Stimulated activated CD8-positive, alpha-beta memory T cell treated with anti-CD3 and anti-CD28 coated beads, Interleukin-4, amount 100 ng/mL, for 48 hours (primary cell): ENCODE measurements at regions not wholly inside any gene's neighbourhood (a gene's known extent, or its start where the extent isn't known, plus 50 kb on each side); places are given as distances from the start of the nearest gene placed in this dataset.
A peak's percentile ranks its signal among the peaks of the same experiment; 100 is the strongest.

Experiments
- DNase-seq: peaks from one replicate; pipeline ENCODE4 v3.0.0-alpha.2; 2020

DNA sequence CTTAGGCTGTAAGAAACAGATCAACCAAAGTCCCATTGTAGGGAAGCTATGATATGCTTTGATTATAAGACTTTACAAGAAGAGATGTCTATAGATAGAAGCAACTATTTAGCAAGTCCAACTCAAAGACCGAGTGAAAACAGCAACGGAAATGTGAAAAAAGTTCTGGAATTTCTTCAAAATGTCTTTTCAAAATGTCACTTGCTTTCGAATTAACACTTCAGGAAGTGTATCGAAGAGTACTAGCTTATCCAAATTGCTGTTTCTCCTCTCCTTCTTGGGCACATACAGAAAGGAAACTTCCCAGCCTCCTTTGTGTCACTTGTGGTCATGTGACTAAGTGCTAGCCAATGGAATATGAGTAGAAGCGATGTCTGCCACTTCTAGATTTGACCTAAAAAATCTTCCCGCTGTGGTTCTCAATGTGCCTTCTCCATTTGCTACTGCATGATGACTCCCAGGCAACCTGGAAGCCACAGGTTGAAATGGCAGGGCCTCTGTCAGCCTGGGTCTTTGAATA lies 89.9 kb downstream of the TSEN15 start:
- DNase-seq: no peak

DNA sequence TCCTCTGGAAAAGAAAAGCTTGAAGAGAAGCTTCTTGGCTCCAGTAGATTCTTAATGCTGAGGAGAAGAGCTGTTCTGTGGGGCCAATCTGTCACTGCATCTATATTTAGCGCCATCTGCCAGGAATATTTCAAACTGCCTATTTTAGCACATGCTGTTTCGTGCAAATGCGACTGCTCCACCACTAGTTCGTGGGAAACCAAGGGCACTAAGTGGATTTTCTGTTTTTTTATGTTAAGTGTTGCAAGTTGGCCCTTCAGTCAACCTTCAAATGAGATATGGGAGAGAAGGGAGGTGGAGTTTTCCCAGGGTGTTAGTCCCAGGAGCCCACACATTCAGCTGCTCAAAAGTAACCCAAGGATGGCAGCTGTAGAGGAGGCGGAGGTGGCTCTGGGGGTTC lies 91.9 kb downstream of the TSEN15 start:
- DNase-seq: no peak

DNA sequence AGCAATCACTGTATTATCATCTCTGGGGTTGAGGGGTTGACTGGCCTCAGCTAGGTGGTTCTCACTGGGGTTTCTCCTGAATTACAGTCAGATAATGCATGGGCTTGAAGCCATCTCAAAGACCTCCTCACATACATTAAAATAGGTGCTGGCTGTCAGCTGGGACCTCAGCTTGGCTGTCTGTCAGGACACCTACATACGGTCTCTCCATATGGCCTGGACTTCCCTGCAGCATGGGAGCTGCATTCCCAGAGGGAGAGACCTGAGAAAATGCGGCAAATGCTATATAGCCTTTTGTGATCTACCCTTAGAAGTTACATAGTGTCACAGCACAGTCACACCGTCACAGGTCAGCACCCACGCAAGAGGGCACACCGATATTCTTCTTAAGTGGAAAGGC lies 93.6 kb downstream of the TSEN15 start:
- DNase-seq: no peak

DNA sequence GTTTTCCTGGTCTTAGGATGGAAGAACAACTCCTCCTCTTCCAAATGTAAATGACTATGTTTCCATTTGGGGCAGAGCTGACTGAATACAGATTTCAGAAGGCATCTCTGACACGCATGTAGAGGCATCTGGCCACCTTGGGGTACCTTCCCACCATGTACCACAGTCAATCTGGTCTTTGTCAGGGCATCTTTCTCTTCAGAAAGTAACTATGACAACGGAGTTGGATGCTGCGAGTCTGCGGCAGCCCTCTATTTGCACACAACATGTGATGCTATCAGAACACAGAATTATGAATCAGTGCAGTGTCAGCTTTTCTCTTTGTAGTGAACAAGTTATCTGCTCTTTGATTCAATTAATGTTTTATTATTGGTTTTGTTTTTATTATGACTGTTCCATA lies 94.7 kb downstream of the TSEN15 start:
- no peak for DNase-seq

DNA sequence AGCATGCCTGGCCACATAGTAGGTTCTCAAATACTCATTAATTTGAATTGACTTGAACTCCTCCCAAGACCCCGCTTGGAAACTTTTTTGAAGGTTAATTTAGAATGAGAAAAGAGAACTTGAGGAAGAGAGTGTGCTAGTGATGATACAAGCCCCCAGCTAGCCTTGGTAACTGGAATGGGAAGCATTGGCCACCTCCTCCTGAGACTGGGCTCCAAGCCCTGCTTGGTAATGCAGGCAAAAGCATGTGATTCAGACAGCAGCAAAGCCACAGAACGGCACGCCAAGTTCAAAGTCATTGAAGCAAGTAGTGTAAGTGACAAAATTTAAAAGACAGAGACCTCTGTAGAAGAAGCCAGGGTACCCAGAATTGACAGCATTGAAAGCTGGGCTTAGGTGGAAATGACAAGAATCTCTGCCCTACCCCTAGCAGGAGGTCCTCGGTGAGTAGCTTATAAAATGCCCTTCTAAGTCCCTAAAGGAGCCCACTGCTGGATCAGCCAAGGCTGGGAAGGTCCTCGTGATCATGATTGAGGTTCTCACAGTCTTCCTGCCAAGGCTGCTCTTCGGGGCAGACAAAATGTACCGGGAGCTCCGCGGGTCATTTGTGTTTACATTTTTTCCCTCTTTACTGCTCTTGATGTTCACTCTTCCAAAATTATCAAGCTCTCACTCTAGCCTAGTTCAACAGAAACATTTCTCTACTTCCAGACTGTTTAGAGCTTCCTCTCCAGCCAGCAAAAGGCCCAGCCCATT lies 99.4 kb downstream of the TSEN15 start:
- DNase-seq: no peak

DNA sequence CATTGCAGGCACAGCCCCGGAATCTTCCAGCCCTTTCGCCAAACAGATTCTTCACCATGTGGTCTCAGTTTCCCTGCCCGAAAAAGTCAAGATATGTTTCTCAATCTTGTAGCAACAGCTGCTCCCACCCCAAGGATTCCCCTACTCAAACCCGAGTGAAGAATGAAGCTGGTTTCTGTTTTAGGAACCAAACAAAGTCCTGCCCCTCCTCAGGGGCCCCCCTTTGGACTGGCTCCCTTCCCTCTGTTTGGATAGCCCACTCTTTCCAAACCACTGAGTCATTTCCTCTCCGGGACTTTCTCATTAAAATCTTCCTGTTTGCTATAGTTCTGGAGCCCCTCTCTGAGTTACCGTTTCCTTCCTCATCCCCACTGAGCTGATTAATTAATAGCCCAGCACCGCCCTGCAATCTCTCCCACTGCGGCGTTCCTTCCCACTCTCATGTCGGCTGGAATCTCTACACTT lies 100.9 kb downstream of the TSEN15 start:
- no peak for DNase-seq

DNA sequence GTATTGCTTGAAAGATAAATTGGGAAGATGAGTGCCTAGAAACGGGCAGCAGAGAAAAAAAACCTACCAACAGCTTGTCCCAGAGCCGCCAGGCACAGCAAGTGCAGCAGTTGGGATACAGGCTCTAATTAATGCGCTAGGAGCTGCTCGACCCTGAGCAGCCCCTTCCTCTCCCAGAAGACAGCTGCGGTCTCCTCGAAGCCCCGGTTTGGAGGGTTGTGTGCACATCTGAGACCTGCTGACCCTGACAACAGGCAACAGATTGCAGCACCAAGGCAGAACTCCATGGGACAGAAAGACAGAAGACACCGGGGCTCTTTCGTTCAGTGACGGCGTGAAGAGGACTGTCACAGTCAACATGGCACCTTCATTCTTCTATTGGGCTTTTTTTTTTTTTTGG lies 101.4 kb downstream of the TSEN15 start:
- no peak for DNase-seq

DNA sequence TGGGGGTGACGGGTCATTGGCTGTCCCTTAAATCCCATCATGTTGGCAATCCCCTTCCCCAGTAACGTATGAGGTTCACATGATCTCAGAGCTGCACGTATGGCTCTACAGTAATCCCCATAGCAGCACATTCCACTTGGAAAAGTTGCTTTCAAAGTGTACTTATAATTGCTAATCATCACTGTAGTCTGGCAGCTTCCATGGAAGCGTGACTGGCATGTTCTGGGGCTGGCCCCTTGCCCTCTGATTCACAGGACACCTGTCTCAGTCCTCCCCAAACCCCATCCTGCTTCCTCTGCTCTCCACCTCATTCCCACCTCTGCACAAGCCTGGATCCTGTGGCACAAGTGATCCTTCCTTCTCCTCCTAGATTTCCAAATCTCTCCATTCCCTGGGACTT lies 102.2 kb downstream of the TSEN15 start:
- no peak for DNase-seq

DNA sequence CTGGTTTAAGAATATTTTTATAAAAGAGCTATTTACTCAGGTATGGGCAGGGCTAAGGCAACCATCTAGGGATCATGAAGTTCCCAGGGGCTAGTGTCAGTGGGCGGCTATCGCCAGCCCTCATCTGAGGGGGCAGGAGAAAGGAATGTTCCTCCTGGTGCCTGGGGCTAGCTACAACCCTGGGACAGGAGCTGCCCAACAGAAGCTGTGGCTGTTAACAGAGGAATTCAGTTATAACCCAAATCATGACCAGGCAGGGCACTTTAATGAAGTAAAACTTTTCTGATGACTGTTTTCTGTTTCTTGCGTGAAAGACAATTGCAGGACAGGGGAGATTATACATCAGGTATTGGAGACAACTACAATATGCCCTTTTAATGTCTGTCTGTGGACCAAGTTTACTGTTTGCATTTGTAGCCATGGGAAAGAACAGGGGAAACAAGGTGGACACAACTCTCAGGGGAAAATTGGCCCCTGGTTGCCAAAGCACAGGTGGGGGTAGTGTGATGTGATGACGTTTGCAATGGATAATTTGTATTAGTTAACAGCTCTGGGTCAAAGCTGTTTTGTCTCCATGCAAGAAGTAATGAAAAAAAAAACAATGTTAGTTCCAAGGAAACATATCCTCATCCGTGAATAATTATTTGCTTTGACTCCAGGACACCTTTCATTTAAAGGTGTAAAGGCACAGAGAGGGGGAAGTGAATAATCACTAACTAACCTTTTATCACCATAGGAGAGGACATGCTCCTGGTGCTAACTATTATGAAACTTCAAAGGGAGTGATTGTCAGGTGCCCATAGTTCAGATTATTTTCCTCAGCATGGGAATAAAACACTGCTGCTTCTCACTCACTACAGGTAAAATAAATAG lies 105.2 kb downstream of the TSEN15 start:
- DNase-seq: no peak

DNA sequence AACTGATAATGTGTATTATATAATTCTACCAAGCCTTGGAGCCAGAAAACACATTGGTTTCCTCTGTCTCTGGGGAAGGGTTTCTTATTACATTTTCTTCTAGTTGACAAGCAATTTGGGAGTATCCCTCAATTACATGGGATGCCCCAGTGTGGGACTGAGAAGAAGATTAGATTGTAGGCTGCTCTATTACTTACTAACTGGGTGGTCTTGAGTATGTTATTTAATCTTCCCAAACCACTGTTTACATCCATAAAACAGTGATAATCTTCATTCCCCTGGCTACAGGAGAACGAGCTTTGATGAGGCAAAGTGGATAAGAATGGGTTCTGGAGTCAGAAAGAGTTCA lies 105.8 kb downstream of the TSEN15 start:
- no peak for DNase-seq

DNA sequence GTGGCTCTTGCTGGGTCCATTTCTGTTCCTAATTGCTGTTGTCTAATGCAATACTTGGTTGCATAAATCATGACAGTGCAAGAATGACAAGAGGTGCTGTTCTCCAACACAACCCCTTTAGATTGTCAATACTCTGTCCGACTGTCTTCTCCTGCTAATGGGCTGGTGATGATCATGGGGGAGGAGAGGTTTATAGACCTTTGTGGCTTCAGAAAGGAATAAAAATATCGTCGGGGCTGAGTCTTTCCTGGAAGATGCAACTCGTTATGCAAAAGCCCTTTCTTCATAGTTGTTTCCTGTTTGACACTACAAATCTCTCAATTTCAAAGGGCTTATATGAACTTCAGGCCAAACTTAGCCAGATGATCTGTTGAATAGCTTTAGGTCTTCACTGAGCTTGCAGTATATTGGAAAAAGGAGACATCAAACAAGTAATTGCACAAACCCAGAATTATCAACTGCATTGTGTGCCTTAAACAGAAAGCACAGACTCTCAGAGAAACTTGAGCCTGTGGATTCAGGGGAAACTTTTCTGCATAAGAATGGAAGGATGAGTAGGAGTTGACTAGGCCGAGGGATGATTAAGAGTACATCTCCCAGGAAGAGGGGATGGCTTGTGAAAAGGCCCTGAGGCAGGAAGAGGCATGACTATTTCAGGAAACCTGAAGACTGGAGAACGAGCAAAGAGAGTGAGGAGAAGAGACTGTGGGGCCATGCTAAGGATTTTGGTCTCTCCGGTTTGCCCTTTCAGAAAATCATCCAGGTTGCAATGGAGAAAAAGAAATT lies 107.6 kb downstream of the TSEN15 start:
- DNase-seq: no peak

DNA sequence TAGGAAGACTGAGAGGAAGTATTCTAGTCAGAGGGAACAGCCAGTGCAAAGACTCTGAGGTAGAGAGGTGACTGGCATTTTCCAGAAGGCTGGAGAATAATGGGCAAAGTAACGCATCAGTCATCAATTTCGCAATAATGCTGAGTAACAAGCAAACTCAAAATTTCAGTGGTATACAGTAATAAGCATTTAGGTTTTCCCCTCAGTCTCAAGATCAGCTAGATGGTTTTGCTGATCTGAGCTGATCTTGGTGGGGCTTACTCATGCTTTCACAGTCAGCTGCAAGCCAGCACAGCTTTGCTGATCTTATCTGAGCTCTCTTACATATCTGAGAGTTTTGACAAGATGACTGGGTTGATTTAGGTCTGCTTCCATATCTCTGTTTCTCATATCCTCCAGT lies 108.7 kb downstream of the TSEN15 start:
- DNase-seq: peak; percentile 52

DNA sequence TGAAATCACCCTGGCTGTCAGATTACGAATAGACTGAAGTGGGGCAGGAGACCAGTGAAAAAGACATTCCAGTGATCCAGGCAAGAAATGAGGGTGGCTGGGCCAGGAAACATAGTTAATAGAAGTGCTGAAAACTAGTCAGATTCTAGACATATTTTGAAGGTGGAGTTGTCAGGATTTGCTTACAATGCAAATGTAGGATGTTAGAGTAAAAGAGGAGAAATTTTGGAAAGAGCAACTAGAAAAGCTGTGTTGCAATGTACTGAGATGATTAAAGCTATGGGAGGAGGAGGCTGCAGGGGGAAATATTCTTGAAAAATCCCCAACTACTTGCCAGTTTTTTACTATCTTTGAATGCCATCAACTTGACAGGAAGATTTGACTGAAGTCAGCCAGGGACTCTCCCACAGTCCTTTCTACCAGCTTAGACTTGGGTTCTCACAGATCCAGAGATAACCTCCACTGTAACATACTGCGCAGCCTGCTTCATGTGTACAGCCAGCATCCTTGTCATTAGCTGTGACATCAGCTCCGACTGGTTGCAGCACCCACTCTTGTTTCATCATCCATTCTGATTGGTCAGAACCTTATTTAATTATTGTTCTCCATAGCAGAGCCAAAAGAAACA lies 109.7 kb downstream of the TSEN15 start:
- peak; percentile 53 for DNase-seq

DNA sequence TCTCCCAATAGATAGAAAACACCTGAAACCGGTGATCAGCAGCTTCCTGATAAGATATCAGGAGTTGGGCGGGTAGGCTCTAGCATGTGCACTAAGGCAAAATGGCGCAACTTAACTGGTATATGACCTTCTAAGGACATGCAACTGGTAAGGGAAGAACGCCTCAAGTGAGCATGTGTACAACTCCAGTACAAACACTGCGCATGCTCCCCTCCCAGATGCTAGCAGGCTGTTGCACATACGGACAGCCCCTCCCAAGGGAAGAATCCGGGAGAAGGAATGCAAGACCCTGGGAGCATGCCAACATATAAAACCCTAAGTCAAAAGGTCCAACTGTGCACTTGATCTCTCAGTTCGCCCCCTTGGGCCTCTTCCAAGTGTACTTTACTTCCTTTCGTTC lies 110.8 kb downstream of the TSEN15 start:
- no peak for DNase-seq

DNA sequence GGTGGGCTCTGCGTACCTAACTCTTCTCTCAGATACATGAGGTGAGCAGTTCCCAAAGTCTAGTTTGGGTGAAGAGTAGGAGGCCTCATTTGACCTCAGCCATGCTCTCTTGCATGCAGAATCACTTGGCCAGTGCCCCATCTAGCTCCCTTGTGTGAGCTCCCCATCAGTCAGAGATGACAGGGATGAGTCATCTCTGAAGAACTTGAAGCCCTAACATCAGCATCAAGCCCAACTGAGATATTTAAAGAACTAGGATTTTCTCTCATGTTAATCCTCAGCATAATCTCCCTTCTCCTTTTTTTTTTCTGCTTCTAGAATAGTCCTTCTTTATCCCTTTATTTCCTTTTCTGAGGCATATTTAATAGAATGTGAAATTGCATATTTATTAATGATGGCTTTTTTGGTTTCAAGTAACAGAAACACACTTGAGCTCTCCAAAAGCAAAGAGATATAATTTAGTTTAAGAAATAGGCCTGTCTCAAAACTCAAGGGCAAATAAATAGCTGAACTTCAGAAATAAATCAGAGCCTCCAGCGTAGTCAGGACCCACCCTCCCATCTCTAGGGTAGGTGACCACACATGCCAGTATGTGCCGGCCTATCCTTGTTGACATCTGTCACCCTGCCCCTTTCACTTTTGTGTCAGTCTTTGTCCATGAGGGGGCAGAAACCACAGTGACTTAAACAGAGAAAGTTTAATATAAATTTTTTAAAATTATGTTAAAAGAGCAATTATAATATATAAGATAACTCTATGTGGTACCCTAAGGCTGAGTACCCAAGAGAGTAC lies 112.3 kb downstream of the TSEN15 start:
- peak; percentile 35 for DNase-seq

DNA sequence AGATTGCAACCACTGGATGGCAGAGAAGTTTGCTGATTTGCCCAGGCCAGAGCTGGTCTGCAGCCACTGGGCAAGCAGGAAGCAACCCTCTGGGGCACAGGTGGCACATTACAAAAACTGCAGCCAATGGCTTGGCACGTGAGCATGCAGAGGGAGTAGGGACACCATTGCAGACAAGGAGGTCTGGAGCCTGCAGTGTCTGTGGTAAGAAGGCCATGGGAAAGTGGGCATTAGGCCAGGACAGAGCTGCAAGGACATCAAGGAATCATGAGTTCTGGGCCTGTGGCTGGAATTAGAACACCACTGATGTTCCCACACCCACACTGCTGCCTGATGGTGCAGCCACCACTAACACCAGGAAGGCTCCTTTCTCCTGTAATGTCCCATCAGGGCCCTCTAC lies 113.0 kb downstream of the TSEN15 start:
- DNase-seq: no peak

DNA sequence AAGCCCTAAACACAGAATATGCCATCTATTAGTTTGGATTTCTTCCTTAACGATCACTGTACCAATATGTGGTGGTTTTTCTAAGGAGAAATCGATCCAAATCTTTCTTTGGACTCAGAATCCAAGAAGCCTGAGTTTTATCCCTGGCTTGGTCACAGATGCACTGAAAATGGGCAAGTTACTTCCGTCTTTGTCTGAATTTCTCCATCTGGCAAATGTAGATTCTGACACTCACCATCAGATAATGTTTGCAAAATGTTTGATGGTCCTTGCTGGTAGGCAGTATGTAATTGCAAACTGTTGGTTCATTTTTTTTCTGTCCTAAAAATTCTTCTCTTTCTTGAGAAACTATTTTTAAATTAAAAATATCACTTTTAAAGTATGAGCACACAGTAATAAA lies 115.0 kb downstream of the TSEN15 start:
- DNase-seq: no peak

DNA sequence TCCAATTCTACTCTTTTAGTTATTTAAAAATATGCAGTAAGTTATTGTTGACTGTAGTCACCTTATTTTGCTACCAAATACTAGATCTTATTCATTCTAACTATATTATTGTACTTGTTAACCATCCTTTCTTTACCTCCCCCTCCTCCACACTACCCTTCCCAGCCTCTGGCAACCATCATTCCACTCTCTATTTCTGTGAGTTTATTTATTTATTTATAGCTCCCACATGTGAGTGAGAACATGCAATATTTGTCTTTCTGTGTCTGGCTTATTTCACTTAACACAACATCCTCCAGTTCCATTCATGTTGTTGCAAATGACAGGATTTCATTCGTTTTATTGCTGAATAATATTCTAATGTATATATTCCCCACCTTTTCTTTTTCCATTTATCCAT lies 115.8 kb downstream of the TSEN15 start:
- DNase-seq: no peak

DNA sequence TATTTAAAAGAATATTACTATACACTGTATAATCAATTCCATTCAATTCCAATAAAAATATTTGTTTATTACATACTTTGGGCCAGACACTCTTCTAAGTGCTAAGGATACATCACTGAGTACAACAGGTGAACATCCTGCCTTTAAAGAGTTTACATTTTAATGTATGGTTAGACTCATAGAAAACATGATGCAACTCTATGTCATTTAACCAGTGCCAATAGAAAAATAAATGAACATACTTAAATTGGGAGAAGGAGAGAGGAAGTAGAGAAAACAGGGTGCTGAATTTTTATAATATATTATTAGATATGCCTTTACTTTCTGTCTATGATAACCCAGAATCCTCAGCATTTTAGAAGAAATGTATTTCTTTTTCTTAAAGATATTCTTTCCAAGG lies 119.2 kb downstream of the TSEN15 start:
- no peak for DNase-seq

DNA sequence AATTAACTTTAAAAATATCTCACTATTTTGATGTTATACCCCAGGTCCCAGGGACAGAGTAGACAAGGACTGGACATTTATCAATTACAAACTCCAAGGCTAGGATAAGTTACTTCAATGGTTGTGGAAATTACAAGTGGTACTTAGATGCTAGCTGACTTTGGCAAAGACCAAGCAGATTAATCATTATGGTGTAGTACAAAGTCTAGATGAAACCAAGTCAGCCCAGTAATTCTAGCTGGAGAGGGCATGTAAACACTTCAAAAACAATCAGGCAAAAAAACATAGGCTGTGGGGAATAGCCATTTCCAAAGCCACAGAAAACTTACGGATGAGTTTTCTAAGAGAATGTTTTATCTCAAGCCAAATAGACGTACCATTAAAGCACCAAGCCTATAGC lies 124.5 kb downstream of the TSEN15 start:
- DNase-seq: no peak

DNA sequence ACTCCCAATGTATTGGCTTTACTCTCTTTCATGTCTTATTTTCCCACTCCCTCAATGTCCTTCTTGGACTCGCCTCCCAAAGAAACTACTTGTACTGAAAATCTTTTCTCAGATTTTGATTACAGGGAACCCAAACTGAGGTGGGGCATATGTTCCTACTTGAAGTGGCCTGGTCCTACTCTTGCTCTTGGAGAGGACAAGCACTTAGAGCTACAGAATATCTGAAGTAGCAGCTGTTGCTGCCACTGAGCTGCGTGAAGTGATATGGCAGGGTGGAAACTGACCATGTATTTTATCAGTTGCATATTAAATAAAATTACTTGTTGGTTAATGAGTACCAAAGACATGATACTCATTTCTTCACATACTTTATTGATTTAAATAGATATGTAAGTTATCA lies 129.5 kb downstream of the TSEN15 start:
- no peak for DNase-seq

DNA sequence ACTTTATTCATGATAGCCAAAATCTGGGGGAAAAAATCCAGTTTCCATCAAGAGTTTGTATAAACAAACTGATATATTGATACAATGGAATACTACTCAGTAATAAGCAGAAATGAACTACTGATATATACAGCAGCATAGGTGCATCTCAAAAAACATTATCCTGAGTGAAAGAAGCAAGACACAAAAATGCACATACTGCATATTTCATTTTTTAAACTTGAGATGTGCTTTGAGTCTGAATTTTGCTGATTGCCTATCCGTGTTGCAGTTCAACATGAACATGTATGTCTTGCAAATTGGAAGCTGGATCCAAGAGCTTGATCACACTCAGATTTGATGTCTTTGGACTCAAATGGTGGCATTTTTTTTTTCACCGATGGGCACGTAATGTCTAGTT lies 132.4 kb downstream of the TSEN15 start:
- DNase-seq: no peak
